LoVo (cell line): ENCODE measurements at regions not wholly inside any gene's neighbourhood (a gene's known extent, or its start where the extent isn't known, plus 50 kb on each side); places are given as distances from the start of the nearest gene placed in this dataset.

ENCODE experiments used
- DNase-seq: peaks from one replicate; pipeline ENCODE4 v3.0.0-alpha.2; 2016; ENCODE audit warnings: low spot score

DNA sequence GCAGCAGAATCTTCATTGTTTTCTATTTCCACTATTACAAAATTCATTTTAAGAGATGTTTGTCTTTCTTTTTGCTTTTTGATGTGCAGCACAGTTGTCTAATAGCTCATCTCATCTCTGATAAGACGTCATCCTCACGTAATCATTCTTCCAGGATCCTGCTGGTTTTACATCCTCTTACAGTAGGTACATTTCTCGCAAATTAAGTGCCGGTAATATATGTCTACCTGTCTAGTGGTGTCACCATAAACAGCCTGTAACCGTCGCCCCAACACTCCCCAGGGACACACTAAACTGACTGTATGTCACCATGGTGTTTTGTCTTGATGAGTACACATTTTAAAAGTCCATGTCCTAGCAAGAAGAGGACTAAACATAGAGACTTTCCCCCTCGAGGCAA is 94.5 kb upstream of the VSTM2B start:
- no peak for DNase-seq

DNA sequence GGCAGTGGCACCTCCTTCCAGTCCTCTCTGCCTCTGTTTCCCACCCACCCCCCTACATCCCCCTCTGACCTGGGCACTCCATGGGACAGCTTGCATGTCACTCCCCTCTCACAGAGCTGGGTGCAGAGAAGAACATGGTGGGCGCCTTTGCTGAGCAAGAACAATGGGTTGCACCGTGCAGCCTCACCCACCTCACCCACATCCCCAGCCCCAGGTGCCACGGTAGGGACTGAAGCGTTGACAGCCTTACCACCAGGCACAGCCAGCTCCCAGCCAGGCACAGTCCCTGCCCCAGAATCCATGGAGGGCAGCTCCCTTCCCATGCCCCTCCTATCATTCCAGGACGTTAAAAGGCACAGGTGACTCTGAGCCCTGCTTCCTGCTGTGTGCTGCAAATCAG is 93.1 kb upstream of the VSTM2B start:
- DNase-seq, result no peak

DNA sequence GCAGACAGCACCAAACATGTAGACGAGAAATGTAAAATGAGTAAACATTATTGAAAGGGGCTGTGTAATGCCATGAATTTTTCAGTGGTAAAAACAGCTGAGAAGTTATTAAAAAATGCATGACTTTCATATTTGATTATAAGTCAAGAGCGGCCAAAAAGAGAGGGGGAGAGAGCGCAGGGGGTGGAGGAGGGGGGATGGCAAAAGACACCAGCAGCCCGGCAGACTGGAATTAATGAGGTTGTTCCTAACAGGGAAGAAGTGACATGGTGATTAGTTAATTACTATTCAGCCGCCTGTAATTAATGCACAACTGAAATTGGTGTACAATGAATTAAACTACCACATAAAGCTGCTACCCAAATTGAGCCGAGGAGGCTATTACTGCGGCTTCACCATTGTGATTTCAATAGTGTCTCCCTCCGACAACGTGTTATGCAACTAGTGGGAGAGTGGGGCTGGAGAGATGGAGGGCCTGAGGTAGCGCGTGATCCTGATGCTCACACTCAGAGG is 89.1 kb upstream of the VSTM2B start:
- no peak for DNase-seq

DNA sequence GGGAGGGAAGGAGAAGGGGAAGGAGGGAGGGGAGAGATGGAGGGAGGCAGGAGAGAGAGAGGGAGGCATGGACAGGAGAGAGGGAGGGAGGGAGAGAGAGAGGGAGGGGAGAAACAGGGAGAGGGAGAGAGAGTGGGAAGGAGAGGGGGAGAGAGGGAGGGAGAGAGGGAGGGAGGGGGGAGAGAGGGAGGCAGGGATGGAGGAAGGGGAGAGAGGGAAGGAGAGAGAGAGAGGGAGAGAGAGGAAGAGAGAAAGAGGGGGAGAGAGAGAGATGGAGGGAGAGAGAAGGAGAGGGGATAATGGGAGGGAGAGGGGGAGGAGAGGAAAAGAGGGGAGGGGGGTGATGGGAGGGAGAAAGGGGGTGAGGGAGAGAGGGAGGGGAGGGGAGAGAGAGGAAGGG is 86.8 kb upstream of the VSTM2B start:
- DNase-seq, result no peak

DNA sequence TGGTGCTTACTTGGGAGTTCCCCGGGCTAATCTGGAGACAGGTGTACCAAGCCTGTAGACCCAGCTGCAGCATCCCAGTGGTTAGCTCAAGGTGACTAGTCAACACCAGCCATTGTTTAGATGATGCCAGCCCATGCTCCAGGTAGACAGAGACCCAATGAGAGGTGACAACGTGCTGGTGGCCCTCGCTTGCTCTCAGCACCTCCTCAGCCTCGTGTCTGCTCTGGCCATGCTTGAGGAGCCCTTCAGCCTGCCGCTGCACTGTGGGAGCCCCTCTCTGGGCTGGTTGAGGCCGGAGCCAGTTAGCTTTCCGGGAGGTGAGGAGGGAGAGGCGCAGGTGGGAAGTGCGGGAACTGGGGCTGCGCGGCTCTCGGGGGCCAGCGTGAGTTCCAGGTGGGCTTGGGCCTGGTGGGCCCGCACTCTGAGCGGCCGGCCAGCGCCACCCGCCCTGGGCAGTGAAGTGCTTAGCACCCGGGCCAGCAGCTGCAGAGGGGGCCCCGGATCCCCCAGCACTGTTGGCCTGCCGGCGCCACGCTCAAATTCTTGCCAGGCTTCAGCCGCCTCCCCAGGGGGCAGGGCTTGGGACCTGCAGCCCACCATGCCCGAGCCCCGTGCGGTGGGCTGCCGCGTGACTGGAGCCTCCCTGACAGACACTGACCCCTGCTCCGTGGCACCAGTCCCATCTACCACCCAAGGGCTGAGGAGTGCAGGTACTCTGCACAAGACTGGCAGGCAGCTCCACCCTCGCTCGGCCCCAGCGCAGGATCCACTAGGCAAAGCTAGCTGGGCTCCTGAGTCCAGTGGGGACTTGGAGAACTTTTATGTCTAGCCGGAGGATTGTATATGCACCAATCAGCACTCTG is 85.9 kb upstream of the VSTM2B start:
- DNase-seq, result no peak

DNA sequence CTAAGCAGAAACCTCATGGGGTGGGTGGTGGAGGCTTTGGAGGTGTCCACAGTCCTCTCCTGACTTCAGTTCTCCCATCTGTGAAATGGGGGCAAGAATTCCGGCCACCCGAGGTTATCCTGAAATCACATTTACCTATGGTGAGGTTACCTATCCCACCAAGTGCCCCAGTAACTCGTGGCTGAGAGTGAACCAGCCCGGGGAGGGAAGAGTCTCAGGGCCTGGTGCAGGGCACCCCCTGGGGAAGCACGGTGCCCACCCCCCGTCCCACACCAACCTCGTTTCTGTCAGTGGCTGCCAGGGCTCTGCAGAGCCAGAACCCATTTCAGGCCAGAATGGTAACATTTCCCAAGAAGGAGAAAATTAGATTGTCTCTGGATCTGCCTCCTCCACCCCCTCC is 83.7 kb upstream of the VSTM2B start:
- DNase-seq, result no peak

DNA sequence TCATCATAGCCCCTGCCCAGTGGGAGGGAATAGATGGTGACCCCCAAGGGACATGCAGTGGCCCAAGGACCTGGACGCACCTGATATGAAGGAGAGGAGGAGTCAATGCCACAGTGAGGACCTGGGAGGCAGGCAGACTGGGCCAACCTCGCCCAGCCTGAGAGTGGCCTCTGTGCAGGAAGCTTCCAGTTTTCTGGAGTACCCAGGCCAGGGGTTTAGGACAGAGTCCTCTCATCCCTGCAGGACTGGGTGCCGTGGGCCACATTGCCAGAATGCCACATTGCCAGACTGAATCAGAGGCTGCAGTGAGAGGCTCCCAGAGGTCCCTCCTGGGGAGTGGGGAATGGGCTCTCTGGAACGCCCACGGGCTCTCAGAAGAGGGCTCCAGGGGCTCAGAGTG is 82.9 kb upstream of the VSTM2B start:
- DNase-seq, result no peak

DNA sequence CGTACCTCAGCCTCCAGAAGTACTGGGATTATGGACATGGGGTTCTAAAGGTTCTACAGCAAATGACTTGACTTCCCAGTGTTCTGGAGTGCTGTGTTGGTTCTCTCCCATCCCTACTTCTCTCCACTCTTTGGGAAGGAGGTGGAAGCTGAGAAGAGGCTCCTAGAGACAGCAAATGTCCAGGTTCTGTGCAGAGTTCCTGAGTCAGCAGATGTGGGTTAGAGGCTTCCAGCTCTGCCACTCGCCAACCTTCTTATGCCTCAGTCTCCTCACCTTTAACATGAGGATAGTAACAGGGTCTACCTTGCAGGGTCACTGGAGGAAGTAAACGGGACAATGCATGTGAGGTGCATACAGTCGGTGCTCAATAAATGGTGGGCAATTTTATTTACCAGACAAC is 80.5 kb upstream of the VSTM2B start:
- DNase-seq, result no peak

DNA sequence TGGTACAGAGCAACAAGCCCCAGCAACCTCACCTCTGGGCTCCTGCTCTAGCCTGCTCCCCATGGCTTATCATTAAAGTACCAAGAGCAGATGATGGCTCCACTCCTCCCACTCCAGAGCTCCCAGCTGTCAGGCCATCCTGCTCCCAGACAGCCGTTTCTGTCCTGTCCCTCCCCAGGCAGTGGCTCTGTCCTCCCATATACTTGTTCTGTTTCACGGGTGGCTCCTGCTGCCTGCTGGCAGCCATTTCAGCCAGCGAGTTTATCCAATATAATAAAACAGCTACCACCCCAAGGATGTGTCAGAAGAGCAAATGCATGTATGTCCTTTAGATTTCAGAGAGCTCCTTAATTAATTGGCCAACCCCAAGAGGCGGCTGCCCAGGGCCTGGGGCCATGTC is 79.4 kb upstream of the VSTM2B start:
- no peak for DNase-seq

DNA sequence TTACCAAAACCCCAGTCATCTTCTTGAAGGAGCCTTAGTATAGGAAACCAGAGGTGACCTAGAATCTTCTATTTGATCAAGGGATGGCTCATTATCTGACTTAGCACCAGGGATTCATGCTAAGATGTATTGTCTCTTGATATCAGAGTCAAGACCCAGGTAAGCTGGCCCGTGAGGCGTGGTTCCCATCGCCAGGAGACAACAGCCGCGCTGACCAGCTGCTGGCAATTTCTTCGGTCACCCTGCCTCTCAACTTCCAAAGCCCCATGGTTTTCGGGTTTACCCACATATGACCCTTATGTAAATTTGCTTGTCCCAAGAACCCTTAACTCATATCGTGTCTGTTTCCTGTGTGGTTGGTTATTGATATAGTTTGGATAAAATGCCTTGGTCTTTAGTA is 77.7 kb upstream of the VSTM2B start:
- no peak for DNase-seq

DNA sequence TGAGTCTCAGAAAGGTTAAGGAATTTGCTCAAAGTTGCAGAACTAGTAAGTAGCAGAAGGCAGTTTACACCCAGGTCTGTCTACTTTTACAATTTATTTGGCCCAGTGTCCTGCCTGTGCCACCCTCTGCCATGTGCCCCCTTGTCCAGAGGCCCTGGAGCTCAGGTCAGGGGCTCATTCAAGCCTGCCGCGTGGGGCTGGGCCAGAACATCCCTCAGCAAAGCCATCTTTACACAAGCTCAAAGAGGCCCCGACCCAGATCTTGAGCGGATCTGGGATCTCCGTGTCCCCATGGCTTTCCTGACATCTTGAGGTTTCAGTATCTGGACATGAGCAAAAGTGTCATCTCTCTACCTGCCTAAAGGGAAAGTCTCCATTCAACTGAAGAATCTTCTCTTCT is 76.4 kb upstream of the VSTM2B start:
- no peak for DNase-seq

DNA sequence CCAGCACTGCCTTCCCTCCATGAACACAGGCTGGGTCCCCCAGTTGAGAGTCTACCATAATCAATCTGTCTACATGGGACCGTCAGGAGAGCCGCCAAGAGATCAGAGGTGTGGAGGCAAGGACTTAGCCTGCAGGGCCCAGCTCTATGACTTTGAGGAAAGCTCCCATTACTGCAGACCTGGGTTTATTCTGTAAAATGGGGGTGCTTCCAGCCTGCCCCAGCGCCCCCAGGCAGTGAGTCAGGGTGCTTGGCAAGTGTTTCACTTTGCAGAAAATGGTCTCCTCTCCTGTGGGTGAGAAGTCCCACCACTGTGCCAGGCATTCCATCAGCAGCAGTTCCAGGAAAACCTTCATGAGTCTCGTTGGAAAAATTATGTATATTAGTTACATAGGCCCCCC is 75.5 kb upstream of the VSTM2B start:
- no peak for DNase-seq

DNA sequence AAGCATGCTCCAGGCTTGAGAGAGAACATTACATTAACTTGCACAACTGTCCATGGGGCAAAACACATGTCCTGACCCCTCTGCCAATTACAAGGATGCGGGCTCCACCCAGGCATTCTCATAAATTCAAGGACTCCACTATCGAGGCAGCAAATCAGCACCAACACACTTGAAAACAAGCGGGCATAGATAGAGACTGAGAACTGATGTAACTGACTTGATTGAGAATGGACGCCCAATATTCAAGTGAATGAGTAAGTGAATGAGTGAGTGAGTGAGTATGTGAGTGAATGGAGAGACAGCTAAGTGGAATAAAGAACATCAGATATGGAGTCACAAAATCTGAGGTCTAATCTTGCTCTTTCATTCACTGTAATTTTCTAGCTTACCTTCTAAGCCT is 75.0 kb upstream of the VSTM2B start:
- DNase-seq, result no peak

DNA sequence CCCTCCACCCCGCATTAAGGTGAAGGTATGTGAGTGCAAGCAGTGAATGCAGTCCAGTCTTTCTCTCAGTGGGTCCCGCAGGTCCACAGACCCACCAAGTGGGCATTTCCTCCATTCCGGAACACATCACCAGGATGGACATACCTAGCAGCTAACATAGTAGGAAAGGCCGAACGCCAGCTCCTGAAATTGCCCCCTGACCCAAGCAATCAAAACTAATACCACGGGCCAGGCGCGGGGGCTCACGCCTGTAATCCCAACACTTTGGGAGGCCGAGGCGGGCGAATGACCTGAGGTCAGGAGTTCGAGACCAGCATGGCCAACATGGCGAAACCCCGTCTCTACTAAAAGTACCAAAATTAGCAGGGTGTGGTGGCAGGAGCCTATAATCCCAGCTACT is 71.7 kb upstream of the VSTM2B start:
- no peak for DNase-seq

DNA sequence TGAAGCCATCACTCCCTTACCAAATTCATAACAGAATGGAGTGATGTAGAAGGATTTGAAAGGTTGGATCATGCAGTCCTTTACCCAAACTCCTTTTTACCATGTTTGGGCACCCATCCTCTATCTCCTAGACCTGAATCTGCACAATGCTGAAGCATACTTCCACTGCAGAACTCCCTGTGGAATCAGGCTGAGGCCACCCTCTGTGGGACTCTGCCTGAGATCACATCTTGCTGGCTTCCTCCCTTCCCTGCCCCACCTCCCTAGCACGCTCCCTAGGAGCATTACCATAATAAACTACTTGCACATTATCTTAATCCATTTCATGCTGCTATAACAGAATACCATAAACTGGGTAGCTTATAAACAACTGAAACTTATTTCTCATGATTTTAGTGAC is 68.4 kb upstream of the VSTM2B start:
- no peak for DNase-seq

DNA sequence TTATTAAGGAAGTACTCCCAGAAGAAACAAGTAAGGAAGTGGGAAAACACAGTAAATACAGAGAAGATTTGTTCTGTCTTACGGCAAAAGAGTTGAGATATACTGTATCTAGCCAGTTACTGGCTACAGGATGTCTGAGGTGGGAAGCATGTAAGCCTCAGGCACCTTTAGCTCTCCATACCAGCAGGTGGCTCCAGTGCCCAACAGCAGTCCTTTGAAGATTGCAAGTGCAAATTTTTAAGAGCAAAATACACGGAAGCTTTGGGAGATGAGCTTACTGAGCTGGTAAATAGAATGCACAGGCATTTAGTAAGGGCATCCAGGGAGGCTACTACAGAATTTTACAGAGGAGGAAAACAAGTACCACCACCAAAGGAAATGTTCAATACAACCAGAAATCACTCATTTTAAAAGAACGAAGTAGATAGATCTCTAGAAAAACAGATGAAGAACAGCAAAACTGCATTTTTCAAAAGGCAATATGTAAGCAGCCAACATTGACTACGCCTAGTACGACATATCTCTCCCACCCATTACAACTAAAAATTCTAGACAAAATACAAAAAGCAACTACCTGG is 57.9 kb upstream of the VSTM2B start:
- peak; percentile 27 for DNase-seq

DNA sequence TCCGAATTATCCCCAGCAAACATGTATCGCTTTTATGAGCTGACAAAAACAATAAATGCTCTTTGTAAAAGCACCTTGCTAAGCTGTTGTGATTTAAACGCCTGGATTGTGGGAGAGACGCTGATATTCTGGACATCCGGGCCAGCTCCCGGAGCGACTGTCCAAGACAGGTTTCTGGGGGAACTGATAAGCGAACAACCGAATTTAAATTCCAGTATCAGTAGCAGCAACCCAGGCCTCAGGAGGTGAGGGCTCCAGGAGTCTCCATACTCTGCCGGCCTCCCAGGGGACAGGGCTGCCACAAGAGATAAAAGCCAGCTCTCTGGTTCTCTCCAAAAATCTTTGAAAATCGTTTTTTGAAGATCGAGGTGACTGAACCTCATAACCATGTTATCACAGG is 50.3 kb upstream of the VSTM2B start:
- no peak for DNase-seq
